IPS-18a (cell line): ENCODE measurements at regions not wholly inside any gene's neighbourhood (a gene's known extent, or its start where the extent isn't known, plus 50 kb on each side); places are given as distances from the start of the nearest gene placed in this dataset.

Source experiments
- H3K27ac ChIP-seq: one replicate; pipeline ENCODE4 v1.5.1; 2013; ENCODE audit warnings: low read length
- H3K27me3 ChIP-seq: one replicate; pipeline ENCODE4 v1.6.1; 2013; ENCODE audit warnings: mild to moderate bottlenecking, low read length; ENCODE audit not compliant: control insufficient read depth, insufficient read depth
- H3K36me3 ChIP-seq: one replicate; pipeline ENCODE4 v1.6.1; 2013; ENCODE audit warnings: low read depth, low read length; ENCODE audit not compliant: control insufficient read depth
- H3K4me1 ChIP-seq: one replicate; pipeline ENCODE4 v1.6.1; 2013; ENCODE audit warnings: low read depth, low read length; ENCODE audit not compliant: control insufficient read depth
- H3K4me3 ChIP-seq: one replicate; pipeline ENCODE4 v1.5.1; 2013; ENCODE audit warnings: low read length
- H3K9ac ChIP-seq: one replicate; pipeline ENCODE4 v1.6.1; 2013; ENCODE audit warnings: mild to moderate bottlenecking, low read length, moderate library complexity
- H3K9me3 ChIP-seq: one replicate; pipeline ENCODE4 v1.6.1; 2013; ENCODE audit warnings: low read depth, low read length; ENCODE audit not compliant: control insufficient read depth

- Histone ChIP-seq H3K4me1 (no peaks in the 10 kb centered on the region), H3K9me3 (no peaks in the 10 kb centered on the region), H3K36me3 (no peaks in the 10 kb centered on the region), H3K4me3 (no peak overlapping the region), H3K27me3 (no peaks in the 10 kb centered on the region), H3K9ac (no peak overlapping the region), H3K27ac (no peak overlapping the region)
Measured at GRCh38 chr21:27086630-27087029, 119.7 kb upstream of the ADAMTS5 start.

DNA sequence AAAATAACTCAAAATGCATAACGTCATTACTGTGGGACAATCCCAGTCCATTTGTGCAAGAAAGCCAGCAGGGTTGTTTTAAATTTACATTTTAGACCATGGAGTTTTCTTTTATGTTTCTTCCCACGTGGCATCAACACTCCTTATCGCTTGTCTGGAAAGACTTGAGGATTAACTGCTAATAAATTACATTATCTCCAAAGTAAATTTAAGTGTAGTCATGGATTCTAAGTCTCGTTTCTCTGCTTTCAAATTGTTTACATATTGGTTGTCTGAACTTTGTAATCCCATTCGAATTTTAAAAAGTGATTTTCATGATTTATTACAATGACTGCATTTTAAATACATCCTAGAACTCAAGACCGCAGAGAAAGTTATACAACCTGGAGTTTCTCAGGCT lies 119.3 kb upstream of the ADAMTS5 start:
- no peak overlapping the region for H3K4me3 ChIP-seq
- no peak overlapping the region for H3K9ac ChIP-seq
- H3K36me3 ChIP-seq = no peaks in the 10 kb centered on the region
- no peaks in the 10 kb centered on the region for H3K4me1 ChIP-seq
- no peaks in the 10 kb centered on the region for H3K9me3 ChIP-seq
- no peaks in the 10 kb centered on the region for H3K27me3 ChIP-seq
- H3K27ac ChIP-seq = no peak overlapping the region

- H3K9ac ChIP-seq = no peak overlapping the region
- H3K27me3 ChIP-seq = no peaks in the 10 kb centered on the region
- no peak overlapping the region for H3K27ac ChIP-seq
- no peak overlapping the region for H3K4me3 ChIP-seq
- H3K9me3 ChIP-seq = no peaks in the 10 kb centered on the region
- H3K36me3 ChIP-seq = no peaks in the 10 kb centered on the region
- H3K4me1 ChIP-seq = no peaks in the 10 kb centered on the region
Measured at GRCh38 chr21:27085387-27085786, 118.5 kb upstream of the ADAMTS5 start.

GRCh38 chr21:27083144-27083543 lies 116.3 kb upstream of the ADAMTS5 start:
- H3K27me3 ChIP-seq = no peaks in the 10 kb centered on the region
- no peaks in the 10 kb centered on the region for H3K4me1 ChIP-seq
- no peak overlapping the region for H3K4me3 ChIP-seq
- H3K27ac ChIP-seq = no peak overlapping the region
- no peaks in the 10 kb centered on the region for H3K36me3 ChIP-seq
- no peaks in the 10 kb centered on the region for H3K9me3 ChIP-seq
- H3K9ac ChIP-seq = no peak overlapping the region

DNA sequence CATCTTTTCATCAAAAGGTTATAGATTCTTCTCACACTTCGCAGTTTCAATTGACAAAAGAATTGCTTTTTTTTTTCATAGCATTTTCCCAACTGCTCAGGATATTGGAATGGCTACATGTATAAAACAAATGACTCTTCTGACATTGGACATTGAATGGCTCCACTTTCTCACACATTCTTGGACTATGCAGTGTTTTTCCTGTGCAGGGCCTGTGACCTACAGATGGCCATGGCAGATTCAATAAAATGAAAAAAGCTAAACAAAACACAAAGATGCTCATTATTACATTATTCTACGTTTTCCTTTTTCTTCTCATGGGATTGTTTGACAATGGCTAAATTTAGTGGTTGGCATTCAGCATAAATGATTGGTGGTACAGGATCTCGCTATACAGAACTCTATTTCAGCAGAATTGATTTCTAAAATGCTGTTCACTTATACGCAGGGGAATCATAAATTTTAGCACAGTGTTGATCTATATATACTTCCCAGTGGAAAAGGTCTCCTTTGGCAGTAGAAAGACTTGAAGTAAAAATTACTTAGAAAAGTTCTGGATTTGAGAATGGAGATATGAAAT lies 115.6 kb upstream of the ADAMTS5 start:
- H3K4me1 ChIP-seq = no peaks in the 10 kb centered on the region
- H3K27me3 ChIP-seq = no peaks in the 10 kb centered on the region
- no peak overlapping the region for H3K9ac ChIP-seq
- H3K27ac ChIP-seq = no peak overlapping the region
- H3K9me3 ChIP-seq = no peaks in the 10 kb centered on the region
- no peaks in the 10 kb centered on the region for H3K36me3 ChIP-seq
- H3K4me3 ChIP-seq = no peak overlapping the region

DNA sequence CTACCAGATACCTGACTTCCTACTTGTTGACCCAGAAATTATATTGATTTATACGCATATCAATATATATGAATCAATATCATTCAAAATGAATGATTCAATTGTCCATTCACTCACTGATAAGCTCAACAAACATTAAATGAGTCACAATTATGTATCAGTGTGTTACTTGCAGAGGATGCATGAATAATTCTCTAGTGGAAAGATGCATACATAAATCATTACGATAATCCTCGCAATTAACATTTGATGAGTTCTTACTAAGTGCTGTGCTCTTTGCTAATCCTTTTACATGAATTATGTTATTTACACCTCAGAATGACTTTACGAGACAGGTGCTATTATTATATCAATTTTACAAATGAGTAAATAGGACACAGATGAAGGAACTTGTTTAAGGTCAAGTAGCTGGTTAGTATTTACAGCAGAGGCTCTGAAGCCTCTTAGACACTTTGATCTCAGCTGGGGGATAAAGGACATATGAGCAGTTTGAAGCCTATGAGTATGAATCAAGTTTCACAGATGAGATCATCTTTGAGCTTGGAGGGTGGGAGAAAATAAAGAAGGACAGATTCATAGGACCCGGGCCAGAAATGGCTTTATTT lies 112.8 kb upstream of the ADAMTS5 start:
- H3K27me3 ChIP-seq = no peaks in the 10 kb centered on the region
- H3K9ac ChIP-seq = no peak overlapping the region
- H3K27ac ChIP-seq = no peak overlapping the region
- no peaks in the 10 kb centered on the region for H3K9me3 ChIP-seq
- no peaks in the 10 kb centered on the region for H3K36me3 ChIP-seq
- H3K4me3 ChIP-seq = no peak overlapping the region
- no peaks in the 10 kb centered on the region for H3K4me1 ChIP-seq

- no peak overlapping the region for H3K9ac ChIP-seq
Measured at GRCh38 chr21:27078915-27079314, 112.0 kb upstream of the ADAMTS5 start.

GRCh38 chr21:27077501-27077900 lies 110.6 kb upstream of the ADAMTS5 start:
- Histone ChIP-seq H3K9me3 (no peaks in the 10 kb centered on the region), H3K4me1 (no peaks in the 10 kb centered on the region), H3K9ac (no peak overlapping the region), H3K36me3 (no peaks in the 10 kb centered on the region), H3K27me3 (no peaks in the 10 kb centered on the region), H3K4me3 (no peak overlapping the region), H3K27ac (no peak overlapping the region)

More at GRCh38 chr21:27078915-27079314, 112.0 kb upstream of the ADAMTS5 start:
- Histone ChIP-seq H3K9me3 (no peaks in the 10 kb centered on the region), H3K27me3 (no peaks in the 10 kb centered on the region), H3K4me1 (no peaks in the 10 kb centered on the region), H3K27ac (no peak overlapping the region), H3K4me3 (no peak overlapping the region), H3K36me3 (no peaks in the 10 kb centered on the region)

DNA sequence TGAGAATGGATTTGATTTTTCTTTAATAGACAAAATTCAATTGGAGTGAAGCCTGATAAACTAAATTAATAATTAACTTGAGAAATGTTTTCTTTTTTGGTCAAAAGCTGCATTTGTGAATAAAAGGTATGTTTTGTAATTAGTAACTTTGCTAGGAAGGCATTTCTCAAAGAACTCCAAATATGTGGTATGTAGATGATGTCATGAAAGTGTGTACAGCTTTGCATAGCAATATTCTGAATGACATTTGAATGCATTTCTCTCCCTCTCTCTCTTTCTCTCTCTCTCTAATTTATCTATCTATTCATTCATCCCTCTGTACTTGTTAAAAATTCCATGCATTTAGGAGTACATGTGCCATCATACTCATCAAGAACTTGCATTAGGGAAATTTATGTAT lies 109.1 kb upstream of the ADAMTS5 start:
- no peaks in the 10 kb centered on the region for H3K9me3 ChIP-seq
- no peaks in the 10 kb centered on the region for H3K27me3 ChIP-seq
- H3K36me3 ChIP-seq = no peaks in the 10 kb centered on the region
- no peak overlapping the region for H3K4me3 ChIP-seq
- no peak overlapping the region for H3K27ac ChIP-seq
- no peaks in the 10 kb centered on the region for H3K4me1 ChIP-seq
- no peak overlapping the region for H3K9ac ChIP-seq

DNA sequence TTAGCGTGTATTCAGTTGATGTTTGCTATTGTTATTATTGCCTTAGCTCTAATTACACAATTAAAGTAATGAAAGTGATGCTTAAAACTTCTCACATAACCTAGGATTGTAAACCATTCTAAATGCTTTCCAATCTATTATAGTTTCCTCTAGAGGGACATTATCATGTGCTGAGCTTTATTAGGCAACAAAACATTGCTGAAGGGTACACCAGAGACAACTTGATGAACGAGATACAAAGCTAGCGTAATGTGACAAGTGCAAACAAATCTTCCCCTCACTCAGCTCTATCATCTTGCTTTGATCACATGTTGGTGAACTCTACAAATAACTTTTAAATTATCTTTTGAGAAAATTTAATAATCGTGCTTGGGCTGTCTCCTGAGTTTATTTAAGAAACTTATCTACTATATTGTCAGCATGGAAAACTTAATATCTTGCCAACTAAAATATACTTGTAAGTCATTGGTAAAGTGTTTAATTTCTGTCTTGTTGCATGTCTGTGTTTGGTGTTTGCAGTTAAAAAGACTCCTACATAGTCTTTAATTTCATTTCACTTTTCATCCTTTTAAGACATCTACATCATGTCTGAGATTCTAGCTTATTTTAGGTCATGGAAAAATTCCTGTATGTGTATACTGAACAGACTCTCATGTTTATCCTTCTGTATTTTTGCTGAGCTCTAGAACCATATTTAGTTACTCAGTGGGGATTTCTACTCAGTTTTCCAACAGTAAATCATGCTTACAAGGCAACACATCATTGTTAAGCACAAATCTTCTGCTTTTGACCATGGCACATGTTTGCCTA lies 104.2 kb upstream of the ADAMTS5 start:
- no peak overlapping the region for H3K9ac ChIP-seq
- H3K27ac ChIP-seq = no peak overlapping the region
- H3K9me3 ChIP-seq = no peaks in the 10 kb centered on the region
- no peaks in the 10 kb centered on the region for H3K4me1 ChIP-seq
- H3K4me3 ChIP-seq = no peak overlapping the region
- no peaks in the 10 kb centered on the region for H3K36me3 ChIP-seq
- no peaks in the 10 kb centered on the region for H3K27me3 ChIP-seq

DNA sequence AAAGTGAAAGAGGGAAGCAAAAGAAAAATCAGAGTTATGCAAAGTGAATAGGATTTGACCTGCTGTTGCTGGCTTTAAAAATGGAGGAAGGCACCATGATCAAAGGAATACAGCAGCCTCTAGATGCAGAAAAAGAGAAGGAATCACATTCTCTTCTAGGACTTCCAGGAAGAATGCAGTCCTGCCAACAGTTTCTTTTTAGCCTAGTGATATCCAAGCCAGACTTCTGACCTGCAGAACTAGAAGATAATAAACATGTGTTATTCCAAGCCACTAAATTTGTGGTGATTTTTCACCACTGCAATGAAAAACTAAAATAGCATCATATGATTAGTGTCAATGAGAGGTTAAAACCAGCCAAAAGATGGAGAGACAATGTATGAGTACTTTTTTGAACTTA lies 101.9 kb upstream of the ADAMTS5 start:
- H3K36me3 ChIP-seq = no peaks in the 10 kb centered on the region

DNA sequence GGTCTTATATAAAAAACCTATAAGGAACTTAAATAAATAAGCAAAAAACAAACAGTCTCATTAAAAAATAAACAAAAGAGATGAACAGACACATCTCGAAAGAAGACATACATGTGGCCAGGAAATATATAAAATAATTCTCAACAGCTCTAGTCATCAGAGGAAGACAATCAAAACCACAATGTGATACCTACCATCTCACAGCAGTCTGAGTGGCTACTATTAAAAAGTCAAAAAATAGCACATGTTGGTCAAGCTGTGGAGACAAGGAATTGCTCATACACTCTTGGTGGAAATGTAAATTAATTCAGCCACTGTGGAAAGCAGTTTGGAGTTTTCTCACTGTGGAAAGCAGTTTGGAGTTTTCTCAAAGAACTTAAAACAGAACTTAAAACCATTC lies 100.3 kb upstream of the ADAMTS5 start:
- no peaks in the 10 kb centered on the region for H3K36me3 ChIP-seq
- no peak overlapping the region for H3K27ac ChIP-seq
- H3K4me3 ChIP-seq = no peak overlapping the region
- H3K9ac ChIP-seq = no peak overlapping the region
- no peaks in the 10 kb centered on the region for H3K4me1 ChIP-seq
- H3K9me3 ChIP-seq = no peaks in the 10 kb centered on the region
- H3K27me3 ChIP-seq = no peaks in the 10 kb centered on the region

More for the DNA sequence above, 101.9 kb upstream of the ADAMTS5 start:
- Histone ChIP-seq H3K27ac (no peak overlapping the region), H3K9ac (no peak overlapping the region), H3K27me3 (no peaks in the 10 kb centered on the region), H3K4me1 (no peaks in the 10 kb centered on the region), H3K9me3 (no peaks in the 10 kb centered on the region), H3K4me3 (no peak overlapping the region)
